ENCODE measurements at regions not wholly inside any gene's neighbourhood (a gene's known extent, or its start where the extent isn't known, plus 50 kb on each side); places are given as distances from the start of the nearest gene placed in this dataset.

GRCh38 chr4:175070444-175070843 is 152.3 kb downstream of the ADAM29 start:
- Mint-ChIP-seq H3K4me1 (ENCODE audit: insufficient read depth, unreplicated experiment) (peaks cover 9% of the 10 kb centered on the region), H3K4me3 (ENCODE audit: unreplicated experiment) (no peak overlapping the region), H3K27ac (ENCODE audit: low read depth, unreplicated experiment) (no peak overlapping the region), H3K27me3 (ENCODE audit: insufficient read depth, unreplicated experiment) (no peaks in the 10 kb centered on the region), H3K36me3 (ENCODE audit: insufficient read depth, unreplicated experiment) (no peaks in the 10 kb centered on the region), H3K9me3 (ENCODE audit: unreplicated experiment) (no peaks in the 10 kb centered on the region)
- intact Hi-C loops (cut with micrococcal nuclease), result no loop called here
- no peak for TF ChIP-seq CTCF (IDR thresholded peaks at IDR 0.05; ENCODE audit: unreplicated experiment)
- POLR2A ChIA-PET, result interaction anchor here (0.6 kb wide), 1 partner anchor 1402 kb away, joined by 3 read pairs; no protein-coding TSS in a partner anchor
- no peak for DNase-seq (ENCODE audit: unreplicated experiment)
- CTCF ChIA-PET, result no interaction called here
- no TSS peak for BruUV-seq (replicated peaks)

- BruUV-seq (replicated peaks), result no TSS peak
- peaks cover 9% of the 10 kb centered on the region for H3K4me1 Mint-ChIP-seq (ENCODE audit: insufficient read depth, unreplicated experiment)
- CTCF ChIA-PET, result interaction anchor here (0.7 kb wide), 1 partner anchor 127 kb away, joined by 3 read pairs; no protein-coding TSS in a partner anchor
- H3K27ac Mint-ChIP-seq (ENCODE audit: low read depth, unreplicated experiment), result no peak overlapping the region
- H3K4me3 Mint-ChIP-seq (ENCODE audit: unreplicated experiment), result no peak overlapping the region
- POLR2A ChIA-PET, result no interaction called here
- TF ChIP-seq CTCF (IDR thresholded peaks at IDR 0.05; ENCODE audit: unreplicated experiment), result no peak
- no peaks in the 10 kb centered on the region for H3K9me3 Mint-ChIP-seq (ENCODE audit: unreplicated experiment)
- H3K27me3 Mint-ChIP-seq (ENCODE audit: insufficient read depth, unreplicated experiment), result no peaks in the 10 kb centered on the region
- DNase-seq (ENCODE audit: unreplicated experiment), result no peak
- no peaks in the 10 kb centered on the region for H3K36me3 Mint-ChIP-seq (ENCODE audit: insufficient read depth, unreplicated experiment)
- intact Hi-C loops (cut with micrococcal nuclease), result no loop called here
Measured at GRCh38 chr4:175071123-175071522, 153.0 kb downstream of the ADAM29 start.

GRCh38 chr4:175087145-175087544 is 169.0 kb downstream of the ADAM29 start:
- Mint-ChIP-seq H3K4me3 (ENCODE audit: unreplicated experiment) (no peak overlapping the region), H3K27me3 (ENCODE audit: insufficient read depth, unreplicated experiment) (no peaks in the 10 kb centered on the region), H3K36me3 (ENCODE audit: insufficient read depth, unreplicated experiment) (no peaks in the 10 kb centered on the region), H3K27ac (ENCODE audit: low read depth, unreplicated experiment) (no peak overlapping the region), H3K9me3 (ENCODE audit: unreplicated experiment) (peaks cover 8% of the 10 kb centered on the region), H3K4me1 (ENCODE audit: insufficient read depth, unreplicated experiment) (peaks cover 8% of the 10 kb centered on the region)
- no TSS peak for BruUV-seq (replicated peaks)
- DNase-seq (ENCODE audit: unreplicated experiment), result peak; percentile 52
- no peak for TF ChIP-seq CTCF (IDR thresholded peaks at IDR 0.05; ENCODE audit: unreplicated experiment)
- CTCF ChIA-PET, result interaction anchor here (0.5 to 0.7 kb wide), 2 partner anchors 440 to 445 kb away, joined by 3 read pairs; no protein-coding TSS in a partner anchor
- POLR2A ChIA-PET, result interaction anchor here (0.6 to 0.7 kb wide), 2 partner anchors 9 to 196 kb away, joined by 3 to 4 read pairs; no protein-coding TSS in a partner anchor
- intact Hi-C loops (cut with micrococcal nuclease), result no loop called here

GRCh38 chr4:175090116-175090515 is 172.0 kb downstream of the ADAM29 start:
- H3K27ac Mint-ChIP-seq (ENCODE audit: low read depth, unreplicated experiment), result no peak overlapping the region
- DNase-seq (ENCODE audit: unreplicated experiment), result no peak
- no TSS peak for BruUV-seq (replicated peaks)
- peaks cover 8% of the 10 kb centered on the region for H3K4me1 Mint-ChIP-seq (ENCODE audit: insufficient read depth, unreplicated experiment)
- no peak for TF ChIP-seq CTCF (IDR thresholded peaks at IDR 0.05; ENCODE audit: unreplicated experiment)
- CTCF ChIA-PET, result no interaction called here
- H3K4me3 Mint-ChIP-seq (ENCODE audit: unreplicated experiment), result no peak overlapping the region
- H3K36me3 Mint-ChIP-seq (ENCODE audit: insufficient read depth, unreplicated experiment), result no peaks in the 10 kb centered on the region
- intact Hi-C loops (cut with micrococcal nuclease), result no loop called here
- peaks cover 8% of the 10 kb centered on the region for H3K9me3 Mint-ChIP-seq (ENCODE audit: unreplicated experiment)
- H3K27me3 Mint-ChIP-seq (ENCODE audit: insufficient read depth, unreplicated experiment), result no peaks in the 10 kb centered on the region
- POLR2A ChIA-PET, result interaction anchor here (0.8 kb wide), 2 partner anchors 9 to 38 kb away, joined by 3 read pairs; no protein-coding TSS in a partner anchor
